BJ (cell line): ENCODE measurements at regions not wholly inside any gene's neighbourhood (a gene's known extent, or its start where the extent isn't known, plus 50 kb on each side); places are given as distances from the start of the nearest gene placed in this dataset.

Source experiments
- CTCF ChIA-PET: fragments of 350-600 bp; formaldehyde crosslinking; extraction: SDS; loops from one replicate; lab custom pipeline; 2021; ENCODE audit warnings: antibody characterized with exemption, inconsistent platforms; lab: Yijun Ruan, JAX
- POLR2A ChIA-PET: fragments of 300-600 bp; sonication (Branson Sonifier 250); formaldehyde crosslinking; extraction: SDS; loops from one replicate; lab custom pipeline; 2021; ENCODE audit warnings: antibody characterized with exemption; lab: Charles Lee
- DNase-seq: peaks from one replicate; pipeline ENCODE4 v3.0.0-alpha.2; 2011; ENCODE audit warnings: low read depth
- H3K27me3 ChIP-seq: 2 replicates; pipeline ENCODE4 v1.6.0; 2011; ENCODE audit warnings: low read length; ENCODE audit not compliant: control insufficient read depth, insufficient read depth
- H3K36me3 ChIP-seq: 2 replicates; pipeline ENCODE4 v1.5.1; 2011; ENCODE audit warnings: low read length; ENCODE audit not compliant: control insufficient read depth, insufficient read depth
- H3K4me3 ChIP-seq: 2 replicates; pipeline ENCODE4 v1.5.1; 2011; ENCODE audit warnings: low read depth, mild to moderate bottlenecking, control low read depth, low read length
- TF ChIP-seq, protein P1 (sequence below): IDR thresholded peaks from 2 replicates; pipeline ENCODE4 v1.5.1; 2011; ENCODE audit warnings: low read depth, mild to moderate bottlenecking, control low read depth, inconsistent platforms, low read length, moderate library complexity; ENCODE audit not compliant: insufficient read depth

DNA sequence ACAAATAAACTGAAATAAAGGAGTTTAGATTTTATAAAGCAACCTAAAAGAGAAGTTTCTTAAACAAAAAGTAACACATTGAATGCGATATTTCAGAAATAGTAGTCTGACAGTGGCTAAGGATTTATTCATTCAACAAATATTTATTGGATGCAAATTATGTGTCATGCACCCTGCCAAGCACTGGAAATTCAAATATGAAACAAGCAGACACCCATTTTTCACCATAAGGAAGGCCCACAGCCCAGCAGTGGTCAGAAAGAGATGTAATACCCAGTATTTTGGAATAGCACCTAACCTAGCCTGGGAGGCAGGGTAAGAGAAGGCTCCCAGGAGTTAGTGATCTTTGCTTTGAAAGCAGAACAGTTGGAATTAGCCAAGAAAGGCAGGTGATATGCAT lies 855.1 kb upstream of the TENM3 start:
- CTCF ChIA-PET, result no interaction called here
- Histone ChIP-seq H3K27me3 (no peaks in the 10 kb centered on the region), H3K4me3 (no peak overlapping the region), H3K36me3 (no peaks in the 10 kb centered on the region)
- POLR2A ChIA-PET, result no interaction called here
- no peak for DNase-seq
- TF ChIP-seq, protein P1, sequence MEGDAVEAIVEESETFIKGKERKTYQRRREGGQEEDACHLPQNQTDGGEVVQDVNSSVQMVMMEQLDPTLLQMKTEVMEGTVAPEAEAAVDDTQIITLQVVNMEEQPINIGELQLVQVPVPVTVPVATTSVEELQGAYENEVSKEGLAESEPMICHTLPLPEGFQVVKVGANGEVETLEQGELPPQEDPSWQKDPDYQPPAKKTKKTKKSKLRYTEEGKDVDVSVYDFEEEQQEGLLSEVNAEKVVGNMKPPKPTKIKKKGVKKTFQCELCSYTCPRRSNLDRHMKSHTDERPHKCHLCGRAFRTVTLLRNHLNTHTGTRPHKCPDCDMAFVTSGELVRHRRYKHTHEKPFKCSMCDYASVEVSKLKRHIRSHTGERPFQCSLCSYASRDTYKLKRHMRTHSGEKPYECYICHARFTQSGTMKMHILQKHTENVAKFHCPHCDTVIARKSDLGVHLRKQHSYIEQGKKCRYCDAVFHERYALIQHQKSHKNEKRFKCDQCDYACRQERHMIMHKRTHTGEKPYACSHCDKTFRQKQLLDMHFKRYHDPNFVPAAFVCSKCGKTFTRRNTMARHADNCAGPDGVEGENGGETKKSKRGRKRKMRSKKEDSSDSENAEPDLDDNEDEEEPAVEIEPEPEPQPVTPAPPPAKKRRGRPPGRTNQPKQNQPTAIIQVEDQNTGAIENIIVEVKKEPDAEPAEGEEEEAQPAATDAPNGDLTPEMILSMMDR, result no peak

DNA sequence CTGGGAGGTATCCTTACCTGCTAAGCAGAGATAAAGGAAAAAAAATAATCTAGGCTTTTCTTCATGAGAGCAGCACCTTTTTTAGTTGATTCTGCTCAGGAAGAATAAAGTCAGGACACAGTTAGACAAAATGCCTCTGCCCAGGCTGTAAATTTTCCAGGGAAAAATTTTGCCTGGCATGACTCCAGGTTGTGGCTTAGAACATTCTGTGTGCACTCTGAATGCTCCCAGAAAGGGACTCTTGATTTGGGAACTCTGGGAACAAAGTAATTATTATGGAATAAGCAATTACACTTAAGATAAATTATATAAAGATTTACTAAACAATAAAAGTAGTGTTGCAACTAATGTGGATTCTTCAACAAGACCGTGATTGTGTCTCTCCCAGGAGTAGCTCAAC lies 826.2 kb upstream of the TENM3 start:
- Histone ChIP-seq H3K27me3 (no peaks in the 10 kb centered on the region), H3K4me3 (no peak overlapping the region), H3K36me3 (no peaks in the 10 kb centered on the region)
- DNase-seq, result no peak
- POLR2A ChIA-PET, result no interaction called here
- CTCF ChIA-PET, result no interaction called here
- TF ChIP-seq, protein P1, result no peak

DNA sequence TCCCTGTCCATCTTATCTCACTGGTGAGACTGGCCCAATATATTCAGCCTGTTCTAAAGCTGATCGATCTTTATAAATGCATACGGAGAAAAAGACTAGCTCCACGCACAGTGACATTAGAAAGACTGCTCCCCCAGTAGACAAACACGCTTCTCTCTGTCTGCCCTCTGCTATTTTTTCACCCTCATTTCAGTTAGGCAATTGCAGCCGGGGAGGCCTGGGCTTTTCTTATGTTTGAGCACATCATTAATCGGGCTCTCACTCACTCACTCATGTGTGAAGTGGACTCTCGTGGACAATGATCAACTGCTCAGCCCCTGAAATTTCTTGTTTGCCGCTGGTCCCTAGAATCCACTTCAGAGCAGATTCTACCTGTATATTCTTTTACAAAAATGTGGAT lies 824.7 kb upstream of the TENM3 start:
- Histone ChIP-seq H3K27me3 (no peaks in the 10 kb centered on the region), H3K4me3 (no peak overlapping the region), H3K36me3 (no peaks in the 10 kb centered on the region)
- POLR2A ChIA-PET, result no interaction called here
- TF ChIP-seq, protein P1, result no peak
- CTCF ChIA-PET, result no interaction called here
- DNase-seq, result no peak

DNA sequence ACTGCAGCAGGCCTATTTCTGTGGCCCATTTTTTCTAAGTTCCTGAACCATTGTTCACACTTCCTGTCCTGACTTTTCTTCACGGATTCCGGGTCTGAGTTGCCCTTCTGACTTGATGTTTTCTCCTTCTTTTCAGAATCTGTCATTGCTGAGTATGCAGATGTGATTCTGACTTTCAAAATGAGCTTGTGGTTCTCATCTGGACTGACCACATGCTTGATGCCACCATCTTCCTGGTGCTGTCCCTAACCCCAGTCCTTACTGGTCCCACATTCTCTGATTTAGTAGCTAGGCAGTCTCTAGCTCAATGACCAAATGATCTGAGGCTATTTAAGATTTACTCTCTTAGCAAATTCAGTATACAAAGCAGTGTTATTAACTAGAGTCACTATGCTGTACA lies 822.3 kb upstream of the TENM3 start:
- Histone ChIP-seq H3K36me3 (no peaks in the 10 kb centered on the region), H3K4me3 (no peak overlapping the region), H3K27me3 (no peaks in the 10 kb centered on the region)
- CTCF ChIA-PET, result no interaction called here
- POLR2A ChIA-PET, result no interaction called here
- TF ChIP-seq, protein P1, result no peak
- DNase-seq, result no peak

DNA sequence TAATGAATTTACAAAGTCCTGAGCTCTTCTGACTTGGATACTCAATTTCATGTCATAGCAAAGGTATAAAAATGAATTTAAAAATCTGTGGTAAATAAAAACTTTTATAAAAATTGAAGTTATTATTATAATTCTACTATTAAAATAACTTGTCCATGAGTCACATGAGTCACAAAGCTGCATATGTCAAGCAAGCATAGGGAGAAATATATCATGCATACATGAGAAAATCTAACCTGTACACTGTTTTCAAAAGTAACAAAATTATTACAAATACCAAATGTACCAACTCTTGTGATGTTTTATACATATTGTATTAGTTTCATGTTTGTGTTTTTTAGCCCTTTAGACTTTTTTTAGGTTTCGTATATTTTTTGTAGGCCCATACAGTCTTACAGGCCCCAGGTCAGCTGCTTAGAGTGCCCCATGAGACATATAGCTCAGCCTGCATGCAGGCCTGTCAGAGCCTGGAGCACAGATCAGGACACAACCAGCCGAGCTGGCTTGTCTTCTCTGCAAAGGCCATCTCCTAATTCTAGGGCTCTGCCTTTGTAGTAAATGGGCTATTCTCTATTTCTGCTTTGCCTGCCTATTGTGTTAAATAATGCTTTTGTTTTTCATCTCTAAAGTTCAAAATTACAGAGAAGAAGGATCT lies 818.7 kb upstream of the TENM3 start:
- Histone ChIP-seq H3K36me3 (no peaks in the 10 kb centered on the region), H3K4me3 (no peak overlapping the region), H3K27me3 (no peaks in the 10 kb centered on the region)
- DNase-seq, result no peak
- CTCF ChIA-PET, result no interaction called here
- TF ChIP-seq, protein P1, result no peak
- POLR2A ChIA-PET, result no interaction called here
